Sigmoid colon (tissue), 4 donors: ENCODE measurements at regions not wholly inside any gene's neighbourhood (a gene's known extent, or its start where the extent isn't known, plus 50 kb on each side); places are given as distances from the start of the nearest gene placed in this dataset.

Source experiments
- EP300 ChIP-seq, 4 donors: sonication (generic); formaldehyde crosslinking; IDR thresholded peaks; one replicate each; pipeline ENCODE4 v1.6.1; 2017; ENCODE audit warnings: antibody characterized with exemption in 4 of 4
- POLR2A ChIP-seq, 2 donors: fragments of 450-650 bp; IDR thresholded peaks; one replicate each; pipeline ENCODE4 v1.6.1; 2016; ENCODE audit warnings: antibody characterized with exemption in 2 of 2, mild to moderate bottlenecking in 2 of 2, moderate library complexity in 2 of 2
- TF ChIP-seq, protein P1 (sequence below), 4 experiments: fragments of 450-650 bp in 3 of 4; fragments of 200-600 bp in 1 of 4; IDR thresholded peaks; one replicate each; pipeline ENCODE4 v1.5.1; 2016 to 2019; ENCODE audit warnings: antibody characterized with exemption in 4 of 4, mild to moderate bottlenecking in 3 of 4, moderate library complexity in 2 of 4

DNA sequence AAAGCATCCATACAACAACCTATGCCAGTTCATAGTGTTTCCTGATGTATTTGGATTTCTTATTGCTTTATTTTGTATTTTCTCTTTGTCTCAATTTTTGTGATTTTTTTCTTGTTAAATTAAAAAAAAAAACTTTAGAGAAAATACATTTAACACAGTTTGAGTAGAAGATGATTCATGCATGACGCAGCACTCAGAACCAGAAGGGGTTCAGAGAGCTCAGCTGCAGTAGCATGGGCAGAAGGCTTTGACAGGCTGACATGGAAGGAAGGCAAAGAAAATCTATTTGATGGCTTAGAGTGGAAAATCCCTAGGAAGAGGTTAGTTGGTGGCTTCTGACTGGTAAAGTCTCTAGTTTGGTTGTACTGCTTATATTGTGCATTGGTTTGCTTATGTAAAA, 207.2 kb upstream of the STXBP5 start:
- TF ChIP-seq, protein P1, sequence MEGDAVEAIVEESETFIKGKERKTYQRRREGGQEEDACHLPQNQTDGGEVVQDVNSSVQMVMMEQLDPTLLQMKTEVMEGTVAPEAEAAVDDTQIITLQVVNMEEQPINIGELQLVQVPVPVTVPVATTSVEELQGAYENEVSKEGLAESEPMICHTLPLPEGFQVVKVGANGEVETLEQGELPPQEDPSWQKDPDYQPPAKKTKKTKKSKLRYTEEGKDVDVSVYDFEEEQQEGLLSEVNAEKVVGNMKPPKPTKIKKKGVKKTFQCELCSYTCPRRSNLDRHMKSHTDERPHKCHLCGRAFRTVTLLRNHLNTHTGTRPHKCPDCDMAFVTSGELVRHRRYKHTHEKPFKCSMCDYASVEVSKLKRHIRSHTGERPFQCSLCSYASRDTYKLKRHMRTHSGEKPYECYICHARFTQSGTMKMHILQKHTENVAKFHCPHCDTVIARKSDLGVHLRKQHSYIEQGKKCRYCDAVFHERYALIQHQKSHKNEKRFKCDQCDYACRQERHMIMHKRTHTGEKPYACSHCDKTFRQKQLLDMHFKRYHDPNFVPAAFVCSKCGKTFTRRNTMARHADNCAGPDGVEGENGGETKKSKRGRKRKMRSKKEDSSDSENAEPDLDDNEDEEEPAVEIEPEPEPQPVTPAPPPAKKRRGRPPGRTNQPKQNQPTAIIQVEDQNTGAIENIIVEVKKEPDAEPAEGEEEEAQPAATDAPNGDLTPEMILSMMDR (IDR thresholded peaks at IDR 0.05): no peak
- TF ChIP-seq POLR2A (IDR thresholded peaks at IDR 0.05): no peak
- no peak for TF ChIP-seq EP300 (IDR thresholded peaks at IDR 0.05)
